Astrocyte (in vitro differentiated cells and primary cell): ENCODE measurements at regions not wholly inside any gene's neighbourhood (a gene's known extent, or its start where the extent isn't known, plus 50 kb on each side); places are given as distances from the start of the nearest gene placed in this dataset.

Experiments used
- DNase-seq: peaks from one replicate; pipeline ENCODE4 v3.0.0-alpha.2; 2010; ENCODE audit warnings: low read depth
- FAIRE-seq: peaks from 2 replicates; lab custom pipeline; 2011; peaks lifted over from hg19 to GRCh38; lab: Jason Lieb, UNC
- H2AFZ ChIP-seq: 2 replicates; pipeline ENCODE4 v1.6.0; 2012; ENCODE audit warnings: low read depth, low read length, inconsistent platforms
- H3K27ac ChIP-seq: 2 replicates; pipeline ENCODE4 v1.5.1; 2011; ENCODE audit warnings: low read depth, low read length, inconsistent platforms
- H3K27me3 ChIP-seq: 2 replicates; pipeline ENCODE4 v1.6.0; 2011; ENCODE audit warnings: low read length, inconsistent platforms; ENCODE audit not compliant: insufficient read depth
- H3K36me3 ChIP-seq: 2 replicates; pipeline ENCODE4 v1.5.1; 2011; ENCODE audit warnings: low read length, inconsistent platforms; ENCODE audit not compliant: insufficient read depth
- H3K4me1 ChIP-seq: 2 replicates; pipeline ENCODE4 v1.5.1; 2011; ENCODE audit warnings: low read length, inconsistent platforms; ENCODE audit not compliant: insufficient read depth
- H3K4me2 ChIP-seq: 2 replicates; pipeline ENCODE4 v1.6.0; 2012; ENCODE audit warnings: low read length, inconsistent platforms
- H3K4me3 ChIP-seq: 2 replicates; pipeline ENCODE4 v1.5.1; 2011; ENCODE audit warnings: low read depth, mild to moderate bottlenecking, low read length, inconsistent platforms; ENCODE audit not compliant: insufficient read depth
- H3K79me2 ChIP-seq: 2 replicates; pipeline ENCODE4 v1.6.0; 2012; ENCODE audit warnings: mild to moderate bottlenecking, low read length, inconsistent platforms; ENCODE audit not compliant: insufficient read depth
- H3K9ac ChIP-seq: 2 replicates; pipeline ENCODE4 v1.6.0; 2012; ENCODE audit warnings: mild to moderate bottlenecking, low read length, inconsistent platforms
- H3K9me3 ChIP-seq: 2 replicates; pipeline ENCODE4 v1.5.1; 2012; ENCODE audit warnings: low read depth, mild to moderate bottlenecking, low read length, inconsistent platforms; ENCODE audit not compliant: insufficient read depth
- H4K20me1 ChIP-seq: 2 replicates; pipeline ENCODE4 v1.6.0; 2012; ENCODE audit warnings: low read length, inconsistent platforms; ENCODE audit not compliant: insufficient read depth
- H3K27ac Mint-ChIP-seq: one replicate; pipeline ENCODE4 v1.8.0; 2021; ENCODE audit warnings: mild to moderate bottlenecking, mixed read lengths; ENCODE audit not compliant: unreplicated experiment
- H3K27me3 Mint-ChIP-seq: one replicate; pipeline ENCODE4 v1.8.0; 2021; ENCODE audit warnings: low read depth, mixed read lengths; ENCODE audit not compliant: unreplicated experiment
- H3K36me3 Mint-ChIP-seq: one replicate; pipeline ENCODE4 v1.8.0; 2021; ENCODE audit warnings: low read depth, mixed read lengths; ENCODE audit not compliant: unreplicated experiment
- H3K4me1 Mint-ChIP-seq: one replicate; pipeline ENCODE4 v1.8.0; 2021; ENCODE audit warnings: low read depth, mixed read lengths; ENCODE audit not compliant: unreplicated experiment
- H3K4me3 Mint-ChIP-seq: one replicate; pipeline ENCODE4 v1.8.0; 2021; ENCODE audit warnings: mild to moderate bottlenecking, moderate library complexity, mixed read lengths; ENCODE audit not compliant: unreplicated experiment
- H3K9me3 Mint-ChIP-seq: one replicate; pipeline ENCODE4 v1.8.0; 2021; ENCODE audit warnings: mild to moderate bottlenecking, mixed read lengths; ENCODE audit not compliant: unreplicated experiment
- EZH2 ChIP-seq: IDR thresholded peaks from 2 replicates; pipeline ENCODE4 v1.6.1; 2012; ENCODE audit warnings: mild to moderate bottlenecking, low read length, inconsistent platforms; ENCODE audit not compliant: insufficient read depth
- TF ChIP-seq, protein P1 (sequence below): IDR thresholded peaks from 2 replicates; pipeline ENCODE4 v1.5.1; 2011; ENCODE audit warnings: low read depth, mild to moderate bottlenecking, inconsistent platforms, low read length, moderate library complexity; ENCODE audit not compliant: insufficient read depth

DNA sequence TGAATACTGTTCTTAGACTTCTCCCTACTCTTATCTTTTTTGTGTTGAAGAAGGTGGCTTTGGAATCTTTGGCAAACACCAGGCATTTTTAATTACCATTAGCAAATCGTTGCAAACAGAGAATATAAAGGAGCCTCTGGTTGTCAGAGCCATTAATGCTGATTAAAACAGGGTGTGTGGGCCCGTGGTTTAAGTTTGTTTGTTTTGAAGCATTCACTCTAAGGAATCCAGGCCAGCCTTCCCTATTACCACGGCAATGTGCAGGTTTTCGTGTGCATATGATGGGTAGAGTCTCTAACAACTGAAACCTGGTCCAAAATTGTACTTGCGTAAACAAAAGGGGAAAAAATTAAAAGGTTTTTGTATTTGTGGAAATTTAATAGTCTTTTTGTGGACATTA, 141.2 kb upstream of the GMNC start:
- no peaks in the 10 kb centered on the region for H3K4me1 ChIP-seq
- FAIRE-seq (no peak), DNase-seq (no peak)
- Mint-ChIP-seq H3K27me3 (no peaks in the 10 kb centered on the region), H3K4me3 (no peak overlapping the region), H3K9me3 (no peaks in the 10 kb centered on the region), H3K27ac (no peak overlapping the region), H3K36me3 (no peaks in the 10 kb centered on the region), H3K4me1 (peaks cover 7% of the 10 kb centered on the region)
- H3K4me3 ChIP-seq = no peak overlapping the region
- no peak overlapping the region for H3K4me2 ChIP-seq
- no peak overlapping the region for H2AFZ ChIP-seq
- no peaks in the 10 kb centered on the region for H3K79me2 ChIP-seq
- H3K36me3 ChIP-seq = no peaks in the 10 kb centered on the region
- H3K27me3 ChIP-seq = no peaks in the 10 kb centered on the region
- H4K20me1 ChIP-seq = no peaks in the 10 kb centered on the region
- H3K9me3 ChIP-seq = no peaks in the 10 kb centered on the region
- TF ChIP-seq EZH2 = no peak
- TF ChIP-seq, protein P1, sequence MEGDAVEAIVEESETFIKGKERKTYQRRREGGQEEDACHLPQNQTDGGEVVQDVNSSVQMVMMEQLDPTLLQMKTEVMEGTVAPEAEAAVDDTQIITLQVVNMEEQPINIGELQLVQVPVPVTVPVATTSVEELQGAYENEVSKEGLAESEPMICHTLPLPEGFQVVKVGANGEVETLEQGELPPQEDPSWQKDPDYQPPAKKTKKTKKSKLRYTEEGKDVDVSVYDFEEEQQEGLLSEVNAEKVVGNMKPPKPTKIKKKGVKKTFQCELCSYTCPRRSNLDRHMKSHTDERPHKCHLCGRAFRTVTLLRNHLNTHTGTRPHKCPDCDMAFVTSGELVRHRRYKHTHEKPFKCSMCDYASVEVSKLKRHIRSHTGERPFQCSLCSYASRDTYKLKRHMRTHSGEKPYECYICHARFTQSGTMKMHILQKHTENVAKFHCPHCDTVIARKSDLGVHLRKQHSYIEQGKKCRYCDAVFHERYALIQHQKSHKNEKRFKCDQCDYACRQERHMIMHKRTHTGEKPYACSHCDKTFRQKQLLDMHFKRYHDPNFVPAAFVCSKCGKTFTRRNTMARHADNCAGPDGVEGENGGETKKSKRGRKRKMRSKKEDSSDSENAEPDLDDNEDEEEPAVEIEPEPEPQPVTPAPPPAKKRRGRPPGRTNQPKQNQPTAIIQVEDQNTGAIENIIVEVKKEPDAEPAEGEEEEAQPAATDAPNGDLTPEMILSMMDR = no peak
- H3K9ac ChIP-seq = no peak overlapping the region
- no peak overlapping the region for H3K27ac ChIP-seq

DNA sequence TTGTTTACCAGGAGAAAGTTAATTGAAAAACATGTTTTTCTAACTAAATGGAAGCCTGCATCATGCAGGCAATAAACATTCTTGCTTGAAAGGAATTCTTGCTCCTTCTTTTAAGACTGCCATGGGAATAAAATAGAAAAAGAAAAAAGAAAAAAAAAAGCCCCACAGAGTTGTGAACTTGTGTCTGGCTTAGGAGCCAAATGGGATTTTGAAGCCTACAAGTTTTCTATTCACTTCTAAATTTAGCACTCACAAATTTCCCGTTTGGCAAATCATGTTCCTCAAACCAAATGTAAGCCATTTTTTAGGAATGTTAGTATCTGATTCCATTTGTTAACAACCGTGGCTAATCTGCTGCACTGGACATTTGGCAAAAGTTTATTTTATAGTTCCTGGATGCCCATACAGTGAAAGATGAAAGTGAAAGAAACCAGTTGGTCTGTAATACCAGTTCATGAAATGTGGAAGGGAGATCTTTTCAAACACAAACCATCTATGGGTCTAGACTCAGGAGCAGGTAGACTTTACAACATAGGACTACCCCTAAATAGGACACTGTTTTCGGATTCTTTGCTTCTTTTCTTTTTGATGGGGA, 133.8 kb upstream of the GMNC start:
- no peak overlapping the region for H3K27ac Mint-ChIP-seq
- DNase-seq (no peak), FAIRE-seq (no peak)
- H3K36me3 Mint-ChIP-seq = no peaks in the 10 kb centered on the region
- no peaks in the 10 kb centered on the region for H3K4me1 ChIP-seq
- H3K9ac ChIP-seq = no peak overlapping the region
- no peak overlapping the region for H3K4me3 Mint-ChIP-seq
- H2AFZ ChIP-seq = no peak overlapping the region
- no peaks in the 10 kb centered on the region for H3K79me2 ChIP-seq
- no peak overlapping the region for H3K4me2 ChIP-seq
- peaks cover 2% of the 10 kb centered on the region for H3K9me3 Mint-ChIP-seq
- H3K27ac ChIP-seq = no peak overlapping the region
- no peaks in the 10 kb centered on the region for H4K20me1 ChIP-seq
- no peaks in the 10 kb centered on the region for H3K36me3 ChIP-seq
- H3K4me3 ChIP-seq = no peak overlapping the region
- TF ChIP-seq EZH2 = no peak
- TF ChIP-seq, protein P1 = no peak
- no peaks in the 10 kb centered on the region for H3K9me3 ChIP-seq
- H3K4me1 Mint-ChIP-seq = peaks cover 14% of the 10 kb centered on the region
- H3K27me3 Mint-ChIP-seq = no peaks in the 10 kb centered on the region
- no peaks in the 10 kb centered on the region for H3K27me3 ChIP-seq

DNA sequence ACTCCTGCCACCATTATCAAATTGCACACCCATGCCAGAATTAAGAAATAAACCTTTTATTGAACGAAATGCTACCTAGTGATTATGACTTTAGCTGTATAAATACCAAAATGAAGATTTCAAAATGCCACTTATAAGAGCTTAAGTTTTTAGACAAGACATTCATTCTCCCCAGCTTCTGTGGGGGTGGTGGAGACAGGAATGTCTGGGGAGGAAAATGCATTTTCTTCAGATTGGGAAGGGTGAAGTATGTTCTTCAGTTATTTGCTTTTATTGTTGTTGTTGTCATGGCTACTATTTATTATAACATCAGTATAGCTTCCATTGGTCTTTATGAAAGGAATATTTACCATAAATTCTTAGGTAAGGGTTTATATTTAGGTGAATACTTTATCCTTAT, 132.7 kb upstream of the GMNC start:
- TF ChIP-seq, protein P1 = no peak
- no peak for TF ChIP-seq EZH2
- Mint-ChIP-seq H3K27ac (peak overlapping the region; percentile 82), H3K9me3 (peaks cover 2% of the 10 kb centered on the region), H3K27me3 (no peaks in the 10 kb centered on the region), H3K4me3 (no peak overlapping the region), H3K36me3 (no peaks in the 10 kb centered on the region), H3K4me1 (peaks cover 13% of the 10 kb centered on the region)
- H3K4me3 ChIP-seq = no peak overlapping the region
- no peaks in the 10 kb centered on the region for H3K27me3 ChIP-seq
- H3K79me2 ChIP-seq = no peaks in the 10 kb centered on the region
- no peak overlapping the region for H2AFZ ChIP-seq
- no peaks in the 10 kb centered on the region for H3K4me1 ChIP-seq
- no peak overlapping the region for H3K27ac ChIP-seq
- DNase-seq (no peak), FAIRE-seq (no peak)
- no peaks in the 10 kb centered on the region for H4K20me1 ChIP-seq
- H3K4me2 ChIP-seq = no peak overlapping the region
- H3K9me3 ChIP-seq = no peaks in the 10 kb centered on the region
- no peaks in the 10 kb centered on the region for H3K36me3 ChIP-seq
- no peak overlapping the region for H3K9ac ChIP-seq
